Right hindlimb (tissue), 1 donor: ENCODE measurements at regions not wholly inside any gene's neighbourhood (a gene's known extent, or its start where the extent isn't known, plus 50 kb on each side); places are given as distances from the start of the nearest gene placed in this dataset.

Experiments used
- DNase-seq: peaks from one replicate; pipeline ENCODE4 v3.0.0-alpha.2; 2018

DNA sequence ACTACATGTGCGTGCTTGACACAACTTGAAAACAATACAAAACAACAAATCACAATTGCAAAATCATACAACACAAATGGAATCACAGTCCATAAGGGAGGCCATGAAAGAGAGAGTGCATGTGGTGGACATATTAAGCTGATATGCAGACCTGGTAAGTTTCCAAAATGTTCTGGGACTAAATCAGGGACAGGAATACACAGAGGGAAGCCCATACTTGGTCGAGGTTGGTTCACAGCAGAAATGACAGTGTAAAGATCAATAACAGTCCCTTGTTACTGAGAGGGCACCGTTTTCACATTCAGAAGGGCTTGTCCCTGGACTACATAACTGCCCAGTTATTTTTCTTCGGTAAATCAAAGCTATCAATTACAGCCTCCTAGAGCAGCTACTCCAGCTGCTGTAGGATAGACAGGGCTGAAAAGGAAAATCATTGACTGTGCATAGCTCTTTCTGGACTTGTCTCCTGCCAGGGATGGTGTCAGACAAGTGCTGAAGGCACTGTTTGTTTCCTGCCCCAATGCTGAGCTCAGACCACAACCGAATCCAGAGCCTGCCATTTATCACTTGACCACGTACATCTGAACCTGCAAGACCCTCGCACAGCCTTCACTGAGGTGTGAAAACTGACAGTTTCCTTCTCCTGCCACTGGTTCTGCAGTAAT, 79.5 kb upstream of the KCNMB2 start:
- peak; percentile 42 for DNase-seq

DNA sequence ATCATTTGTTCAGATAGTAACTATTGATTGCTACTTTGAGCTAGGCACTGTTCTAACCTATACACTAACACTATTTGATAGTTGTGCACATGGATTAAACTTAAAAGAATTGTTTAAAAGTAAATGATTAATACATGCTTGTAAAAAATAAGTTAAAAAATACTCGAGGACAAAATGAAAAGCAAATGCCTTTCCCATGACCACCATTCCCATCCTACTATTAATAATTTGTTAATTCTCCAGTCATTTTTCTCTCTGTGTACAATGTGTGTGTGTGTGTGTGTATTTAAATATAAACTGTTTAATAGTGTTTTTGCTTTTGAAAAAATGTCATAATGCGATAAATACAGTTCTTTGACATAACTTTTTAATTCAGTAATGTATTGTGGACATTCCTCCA, 78.7 kb upstream of the KCNMB2 start:
- no peak for DNase-seq

DNA sequence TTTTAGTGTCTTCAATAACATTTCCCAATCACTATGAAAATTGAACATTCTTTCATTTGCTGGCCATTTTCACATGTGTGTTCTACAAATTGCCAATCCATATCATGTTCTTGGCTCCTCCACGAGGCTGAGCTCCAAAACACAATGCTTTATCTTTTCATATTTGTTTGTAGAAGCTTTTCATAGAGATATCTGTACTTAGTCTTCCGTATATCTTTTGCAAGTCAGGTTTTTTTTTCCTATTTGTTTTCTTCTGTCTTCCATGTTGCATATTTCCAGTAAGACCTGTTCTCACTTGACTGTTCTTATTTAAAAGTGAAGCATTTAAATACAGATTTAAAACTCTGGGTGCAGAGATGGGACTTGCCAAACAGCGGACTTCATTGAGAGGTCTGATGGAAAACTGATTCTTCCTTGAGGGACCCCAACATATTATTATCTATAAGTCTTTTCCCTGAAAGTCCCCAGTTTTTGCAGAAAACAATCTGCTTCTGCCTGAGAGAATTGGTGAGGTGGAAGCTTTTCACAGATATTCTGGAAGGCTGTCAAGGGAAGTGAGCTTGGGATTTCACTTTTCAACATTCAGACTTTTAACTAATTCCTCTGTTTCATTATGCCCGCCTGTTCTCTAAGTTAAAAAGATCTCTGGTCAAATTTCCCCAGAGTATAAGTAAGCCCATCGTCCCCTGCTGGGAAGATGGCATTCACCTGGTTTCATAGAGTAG, 77.8 kb upstream of the KCNMB2 start:
- DNase-seq, result no peak

DNA sequence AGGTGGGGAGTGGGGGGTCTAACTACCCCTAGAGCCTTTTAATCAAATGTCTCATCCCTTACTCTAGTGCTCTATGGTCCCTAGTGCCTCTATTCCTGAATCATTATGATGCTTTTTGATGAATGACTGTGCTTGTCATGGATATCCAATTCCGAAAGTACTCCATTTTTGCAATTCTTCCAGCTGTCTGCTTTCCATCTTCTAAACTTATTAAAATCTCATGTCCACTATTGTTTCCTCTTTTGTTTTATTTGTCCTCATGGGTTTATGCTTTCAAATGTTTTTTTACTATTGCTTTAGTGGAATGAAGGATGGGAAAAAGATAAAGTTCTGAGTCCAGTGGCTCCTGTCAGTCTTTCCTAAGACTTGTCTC, 77.2 kb upstream of the KCNMB2 start:
- no peak for DNase-seq

DNA sequence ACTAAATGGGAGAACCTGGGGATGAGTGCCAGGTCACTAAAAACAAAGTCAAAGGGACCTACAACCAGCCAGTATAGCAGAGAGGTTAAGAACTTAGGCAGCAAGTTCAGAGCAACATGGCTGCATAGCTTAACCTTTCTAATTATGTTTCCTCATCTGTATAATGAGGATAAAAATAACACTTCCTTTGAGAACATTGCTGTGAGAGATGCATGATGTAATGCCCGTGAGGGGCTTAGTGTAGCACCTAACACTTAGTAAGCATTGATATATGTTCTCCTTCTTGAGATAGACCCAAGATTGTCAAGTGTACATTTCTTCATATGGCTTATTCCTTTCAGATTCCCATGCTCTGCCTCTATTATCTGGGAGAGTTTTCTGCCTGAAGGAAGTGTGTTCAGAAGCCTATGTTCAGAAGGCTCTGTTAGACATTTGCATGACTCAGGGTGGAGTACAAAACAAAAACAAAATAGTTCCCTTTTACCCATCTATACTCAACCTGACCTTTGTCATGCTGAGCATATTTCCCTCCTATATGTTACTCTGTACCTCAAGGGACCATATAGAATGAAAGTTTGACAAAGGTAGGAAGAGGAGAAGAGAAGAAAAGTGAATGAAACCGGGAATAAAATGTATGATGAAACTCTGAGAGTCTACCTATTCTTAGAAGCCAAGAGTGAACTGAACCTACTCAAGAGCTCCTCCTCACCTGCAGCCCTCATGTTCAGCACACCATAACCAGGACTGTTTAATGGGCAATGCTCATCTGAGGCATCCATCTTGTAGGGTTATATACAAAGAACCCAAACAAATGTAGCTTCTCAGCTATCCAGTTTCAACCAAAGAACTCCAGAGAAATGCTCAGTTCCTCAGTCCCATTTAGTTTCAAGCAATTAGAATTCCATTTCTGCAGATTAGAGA, 70.7 kb upstream of the KCNMB2 start:
- no peak for DNase-seq

DNA sequence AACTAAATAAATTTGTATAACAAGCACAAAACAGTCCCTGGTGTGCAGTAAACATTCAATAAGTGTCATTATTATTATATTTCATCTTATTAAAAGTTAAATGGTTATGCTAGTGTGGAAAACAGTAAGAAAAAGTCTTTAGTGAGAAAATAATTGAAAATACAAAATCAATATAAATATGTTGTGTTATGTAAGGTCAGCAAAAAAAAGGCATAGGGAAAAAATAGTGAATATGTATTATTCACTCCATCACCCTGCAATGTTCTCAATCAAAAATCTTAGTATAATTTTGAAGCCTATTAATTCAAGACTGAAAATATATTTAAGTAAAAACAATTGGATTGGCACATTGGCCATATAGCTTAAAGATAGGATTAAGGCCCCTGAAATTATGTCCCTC, 63.3 kb upstream of the KCNMB2 start:
- DNase-seq, result no peak

DNA sequence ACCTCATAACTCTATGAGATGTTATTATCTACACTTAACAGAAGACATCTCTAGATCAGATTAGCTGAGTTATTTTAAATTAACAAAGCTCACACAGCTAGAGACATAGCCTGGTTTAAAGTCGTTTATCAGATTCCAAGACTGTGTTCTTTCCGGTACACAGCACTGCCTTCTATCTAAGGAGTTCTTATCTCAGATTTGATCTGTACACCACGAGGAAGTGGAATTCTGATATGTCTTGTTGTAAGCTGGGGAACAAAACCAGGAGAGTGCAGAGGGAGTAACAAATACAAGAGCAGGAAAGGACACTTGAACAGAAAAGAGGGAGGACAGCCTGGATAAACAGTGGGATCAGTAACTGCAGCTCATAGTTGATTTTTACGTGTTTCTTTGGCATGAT, 61.7 kb upstream of the KCNMB2 start:
- no peak for DNase-seq

DNA sequence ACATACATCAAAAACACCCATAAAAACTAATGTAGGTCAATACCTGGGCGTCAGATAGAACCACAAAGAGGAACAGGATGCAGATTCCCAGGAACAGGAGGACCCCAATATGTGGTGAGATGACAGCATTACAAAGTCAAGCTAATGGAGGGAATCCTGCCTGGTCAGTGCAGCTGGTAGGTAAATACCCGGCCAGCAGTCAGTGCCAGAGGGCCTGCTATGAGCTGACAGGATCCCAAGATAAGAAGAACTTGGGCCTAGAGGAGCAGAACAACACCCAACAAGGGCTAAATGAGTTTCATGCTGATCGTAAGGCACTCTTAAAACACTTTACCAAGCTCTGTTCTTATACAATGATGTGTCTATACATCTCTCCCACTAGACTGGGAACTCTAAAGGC, 61.2 kb upstream of the KCNMB2 start:
- no peak for DNase-seq

DNA sequence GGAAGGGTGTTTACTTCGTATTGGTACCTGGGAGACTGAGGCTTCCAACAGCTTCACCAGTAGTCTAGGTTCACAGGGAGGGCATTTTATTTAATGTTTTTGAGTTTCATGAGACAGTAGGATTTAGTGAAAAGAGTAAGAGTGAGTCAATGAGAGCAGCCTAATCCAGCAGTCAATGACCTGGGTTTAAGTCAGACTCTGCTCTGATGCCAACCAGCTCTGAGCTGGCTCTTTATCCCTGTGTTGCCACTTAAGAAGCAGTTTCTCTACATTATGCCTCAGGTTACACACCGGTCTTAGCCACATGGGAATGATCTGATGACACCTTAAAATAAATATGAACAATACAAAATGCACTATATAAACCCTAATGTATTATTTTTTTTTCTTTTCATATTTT, 59.4 kb upstream of the KCNMB2 start:
- no peak for DNase-seq

DNA sequence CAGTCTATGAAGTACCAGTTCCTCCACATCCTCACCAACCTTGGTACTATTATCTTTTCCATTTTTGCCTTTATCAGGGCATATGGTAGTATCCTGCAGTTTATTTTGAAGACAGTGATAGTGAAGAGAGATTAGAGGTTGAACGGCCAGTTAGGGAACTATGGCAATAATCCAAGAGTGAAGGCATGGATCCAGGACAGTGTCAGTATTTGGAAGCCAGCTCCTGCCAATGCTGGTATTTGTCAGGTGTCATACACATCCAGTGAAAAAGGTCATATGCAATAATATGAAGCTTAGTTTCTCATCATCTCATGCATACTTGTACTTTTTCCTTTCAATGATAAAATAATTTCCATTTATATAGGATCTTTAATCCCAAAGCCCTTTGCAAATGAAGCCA, 56.8 kb upstream of the KCNMB2 start:
- no peak for DNase-seq

DNA sequence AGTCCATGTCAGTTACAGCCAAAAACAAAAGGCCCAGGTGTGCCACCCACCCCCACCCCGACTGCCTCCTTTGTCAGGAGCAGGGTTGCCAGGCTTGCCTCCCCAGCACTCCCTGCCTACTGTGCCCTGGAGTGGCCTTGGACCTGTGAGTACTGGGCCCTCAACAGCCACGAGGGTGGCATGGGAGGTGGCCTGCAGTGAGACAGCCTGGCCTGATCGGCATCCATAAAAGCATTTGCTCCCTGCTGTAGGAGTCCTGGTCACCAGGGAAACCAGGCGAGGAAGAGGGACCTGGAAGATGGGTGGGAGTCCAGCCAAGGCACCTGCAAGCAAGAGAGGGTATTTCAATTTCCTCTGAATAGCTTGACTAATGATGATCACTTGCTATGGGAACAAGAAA, 56.4 kb upstream of the KCNMB2 start:
- DNase-seq, result no peak

DNA sequence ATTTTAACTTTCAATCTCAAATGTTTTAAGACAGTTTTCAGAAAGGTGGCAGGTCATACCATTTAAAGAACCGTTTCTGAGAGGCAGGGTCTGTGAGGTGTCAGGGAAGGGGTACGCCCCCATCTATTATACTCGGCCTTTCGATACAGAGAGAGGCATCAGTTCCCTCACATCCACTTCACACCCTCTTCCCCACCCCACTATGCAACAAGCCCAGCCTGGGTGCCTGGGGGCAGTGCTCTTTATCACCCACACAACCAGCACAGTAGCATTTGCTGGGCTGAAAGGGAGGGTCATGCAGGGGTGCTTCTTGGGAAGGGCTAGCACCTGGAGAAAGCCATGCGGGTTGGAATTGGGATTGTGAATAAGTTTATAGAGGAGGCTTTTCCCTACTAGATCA, 56.0 kb upstream of the KCNMB2 start:
- no peak for DNase-seq

DNA sequence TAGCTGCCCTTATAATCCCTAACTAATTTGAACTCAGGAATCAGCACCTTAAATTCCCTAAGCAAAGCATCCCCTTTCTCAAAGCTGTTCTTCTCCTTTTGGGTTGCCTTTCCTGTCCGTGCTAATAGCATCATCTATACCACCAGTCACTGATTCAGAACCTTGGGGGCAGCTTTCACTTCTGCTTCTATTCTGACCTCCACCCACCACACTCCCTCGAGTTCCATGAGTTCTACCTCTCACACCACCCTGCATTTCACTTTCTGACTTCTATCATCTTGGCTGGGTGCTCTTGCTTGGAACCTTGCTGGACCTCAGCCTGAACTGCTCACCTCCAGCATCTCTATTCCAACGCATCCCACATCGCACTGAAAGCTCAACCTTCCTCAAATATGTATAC, 55.4 kb upstream of the KCNMB2 start:
- DNase-seq, result no peak

DNA sequence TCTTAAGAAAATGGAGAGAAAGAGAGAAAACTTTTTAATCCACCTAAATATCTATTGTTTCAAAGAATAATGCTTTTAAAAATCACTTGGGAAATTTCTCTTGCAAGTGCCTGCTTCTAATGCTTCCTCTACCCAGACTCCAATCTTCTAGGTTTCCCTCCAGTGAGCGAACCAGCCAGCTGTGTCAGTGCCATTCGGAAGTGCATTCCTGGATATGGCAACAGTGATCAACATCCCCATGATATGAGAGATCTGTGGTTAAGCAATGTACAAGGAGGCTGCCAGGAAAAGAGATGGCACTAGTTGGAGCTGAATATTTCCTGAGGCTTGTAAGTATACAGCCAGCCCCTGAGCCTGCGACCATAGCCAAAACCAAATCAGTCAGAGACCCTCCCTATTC, 53.3 kb upstream of the KCNMB2 start:
- no peak for DNase-seq

DNA sequence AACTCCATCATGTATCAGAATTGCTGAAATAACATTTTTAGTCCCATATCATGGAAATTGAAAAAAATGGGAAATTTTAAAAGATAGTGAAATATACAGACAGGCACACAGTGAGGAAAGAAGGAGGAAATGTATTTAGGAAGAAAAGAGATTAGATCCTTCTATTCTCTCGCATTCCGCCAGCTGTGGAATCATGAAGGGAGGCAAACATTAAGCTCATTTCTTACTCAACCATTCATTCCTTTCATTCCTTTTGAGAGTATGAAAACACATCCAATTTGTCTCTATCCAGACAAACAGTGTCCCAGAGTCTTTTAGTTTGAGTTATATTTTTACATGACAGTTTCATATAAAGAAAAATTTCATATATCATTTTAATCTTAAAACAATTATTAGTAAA, 52.5 kb upstream of the KCNMB2 start:
- DNase-seq, result no peak

DNA sequence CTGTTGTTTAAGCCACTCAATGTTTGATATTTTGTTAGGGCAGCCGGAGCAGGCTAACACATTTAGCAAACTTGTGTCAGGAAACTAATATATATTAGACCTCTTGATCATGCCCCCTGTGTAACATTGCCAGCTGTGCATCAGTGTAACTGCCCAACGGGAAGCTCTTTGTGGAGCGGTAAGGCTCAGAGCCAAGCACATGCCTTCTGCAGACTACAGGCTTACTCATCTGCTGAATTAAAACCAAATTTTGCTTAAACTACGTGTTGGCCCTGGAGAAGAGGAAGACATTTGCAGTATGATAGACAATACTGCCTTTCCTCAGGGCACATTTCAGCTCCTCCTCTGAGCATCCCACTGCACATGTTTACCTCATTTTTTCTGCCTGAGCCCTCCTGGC, 50.5 kb upstream of the KCNMB2 start:
- DNase-seq, result peak; percentile 46
